ENCODE measurements at regions not wholly inside any gene's neighbourhood (a gene's known extent, or its start where the extent isn't known, plus 50 kb on each side); places are given as distances from the start of the nearest gene placed in this dataset.
A peak's percentile ranks its signal among the peaks of the same experiment; 100 is the strongest.
"Not testable (repeated sequence)": the region's sequence is repeated elsewhere in the genome, so short reads cannot be mapped to it uniquely, and the experiment has no call there.

DNA sequence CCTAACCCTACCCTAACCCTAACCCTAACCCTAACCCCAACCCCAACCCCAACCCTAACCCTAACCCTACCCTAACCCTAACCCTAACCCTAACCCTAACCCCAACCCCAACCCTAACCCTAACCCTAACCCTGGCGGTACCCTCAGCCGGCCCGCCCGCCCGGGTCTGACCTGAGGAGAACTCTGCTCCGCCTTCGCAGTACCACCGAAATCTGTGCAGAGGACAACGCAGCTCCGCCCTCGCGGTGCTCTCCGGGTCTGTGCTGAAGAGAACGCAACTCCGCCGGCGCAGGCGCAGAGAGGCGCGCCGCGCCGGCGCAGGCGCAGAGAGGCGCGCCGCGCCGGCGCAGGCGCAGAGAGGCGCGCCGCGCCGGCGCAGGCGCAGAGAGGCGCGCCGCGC is 56.1 kb upstream of the IQSEC3 start:
- H3K27me3 Mint-ChIP-seq, H3K36me3 Mint-ChIP-seq, H3K27ac Mint-ChIP-seq, H3K4me3 Mint-ChIP-seq, H3K4me1 Mint-ChIP-seq, H3K9me3 Mint-ChIP-seq: not testable (repeated sequence)

DNA sequence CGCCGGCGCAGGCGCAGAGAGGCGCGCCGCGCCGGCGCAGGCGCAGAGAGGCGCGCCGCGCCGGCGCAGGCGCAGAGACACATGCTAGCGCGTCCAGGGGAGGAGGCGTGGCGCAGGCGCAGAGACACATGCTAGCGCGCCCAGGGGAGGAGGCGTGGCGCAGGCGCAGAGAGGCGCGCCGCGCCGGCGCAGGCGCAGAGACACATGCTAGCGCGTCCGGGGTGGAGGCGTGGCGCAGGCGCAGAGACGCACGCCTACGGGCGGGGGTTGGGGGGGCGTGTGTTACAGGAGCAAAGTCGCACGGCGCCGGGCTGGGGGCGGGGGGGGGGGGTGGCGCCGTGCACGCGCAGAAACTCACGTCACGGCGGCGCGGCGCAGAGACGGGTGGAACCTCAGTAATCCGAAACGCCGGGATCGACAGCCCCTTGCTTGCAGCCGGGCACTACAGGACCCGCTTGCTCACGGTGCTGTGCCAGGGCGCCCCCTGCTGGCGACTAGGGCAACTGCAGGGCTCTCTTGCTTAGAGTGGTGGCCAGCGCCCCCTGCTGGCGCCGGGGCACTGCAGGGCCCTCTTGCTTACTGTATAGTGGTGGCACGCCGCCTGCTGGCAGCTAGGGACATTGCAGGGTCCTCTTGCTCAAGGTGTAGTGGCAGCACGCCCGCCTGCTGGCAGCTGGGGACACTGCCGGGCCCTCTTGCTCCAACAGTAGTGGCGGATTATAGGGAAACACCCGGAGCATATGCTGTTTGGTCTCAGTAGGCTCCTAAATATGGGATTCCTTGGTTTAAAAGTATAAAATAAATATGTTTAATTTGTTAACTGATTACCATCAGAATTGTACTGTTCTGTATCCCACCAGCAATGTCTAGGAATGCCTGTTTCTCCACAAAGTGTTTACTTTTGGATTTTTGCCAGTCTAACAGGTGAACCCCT is 55.4 kb upstream of the IQSEC3 start:
- not testable (repeated sequence) for H3K4me3 Mint-ChIP-seq, H3K36me3 Mint-ChIP-seq

DNA sequence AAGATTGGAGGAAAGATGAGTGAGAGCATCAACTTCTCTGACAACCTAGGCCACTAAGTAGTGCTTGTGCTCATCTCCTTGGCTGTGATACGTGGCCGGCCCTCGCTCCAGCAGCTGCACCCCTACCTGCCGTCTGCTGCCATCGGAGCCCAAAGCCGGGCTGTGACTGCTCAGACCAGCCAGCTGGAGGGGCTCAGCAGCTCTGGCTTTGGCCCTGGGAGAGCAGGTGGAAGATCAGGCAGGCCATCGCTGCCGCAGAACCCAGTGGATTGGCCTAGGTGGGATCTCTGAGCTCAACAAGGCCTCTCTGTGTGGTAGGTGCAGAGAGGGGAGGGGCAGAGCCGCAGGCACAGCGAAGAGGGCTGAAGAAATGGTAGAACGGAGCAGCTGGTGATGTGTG is 54.3 kb upstream of the IQSEC3 start:
- H3K4me1 Mint-ChIP-seq, H3K27me3 Mint-ChIP-seq: not testable (repeated sequence)

More for the DNA sequence above, 55.4 kb upstream of the IQSEC3 start:
- H3K27ac Mint-ChIP-seq, H3K9me3 Mint-ChIP-seq, H3K27me3 Mint-ChIP-seq, H3K4me1 Mint-ChIP-seq: not testable (repeated sequence)

GRCh38 chr12:12725-13640 is 53.6 kb upstream of the IQSEC3 start:
- not testable (repeated sequence) for H3K27ac Mint-ChIP-seq, H3K4me1 Mint-ChIP-seq, H3K36me3 Mint-ChIP-seq, H3K9me3 Mint-ChIP-seq, H3K4me3 Mint-ChIP-seq, H3K27me3 Mint-ChIP-seq

More for the DNA sequence above, 54.3 kb upstream of the IQSEC3 start:
- H3K27ac Mint-ChIP-seq: peak overlapping the region; percentile 12
- H3K36me3 Mint-ChIP-seq, H3K9me3 Mint-ChIP-seq, H3K4me3 Mint-ChIP-seq: not testable (repeated sequence)

GRCh38 chr12:13841-14240 is 52.7 kb upstream of the IQSEC3 start:
- H3K36me3 Mint-ChIP-seq, H3K27me3 Mint-ChIP-seq, H3K4me3 Mint-ChIP-seq, H3K4me1 Mint-ChIP-seq, H3K9me3 Mint-ChIP-seq, H3K27ac Mint-ChIP-seq: not testable (repeated sequence)

GRCh38 chr12:14696-15095 is 51.9 kb upstream of the IQSEC3 start:
- H3K27ac Mint-ChIP-seq, H3K4me3 Mint-ChIP-seq, H3K4me1 Mint-ChIP-seq, H3K9me3 Mint-ChIP-seq, H3K36me3 Mint-ChIP-seq, H3K27me3 Mint-ChIP-seq: not testable (repeated sequence)

GRCh38 chr12:15381-15780 is 51.2 kb upstream of the IQSEC3 start:
- H3K9me3 Mint-ChIP-seq, H3K27me3 Mint-ChIP-seq, H3K4me1 Mint-ChIP-seq, H3K27ac Mint-ChIP-seq, H3K4me3 Mint-ChIP-seq, H3K36me3 Mint-ChIP-seq: not testable (repeated sequence)

- H3K36me3 Mint-ChIP-seq, H3K27ac Mint-ChIP-seq: not testable (repeated sequence)
Observed at GRCh38 chr12:16019-16418, 50.5 kb upstream of the IQSEC3 start.

GRCh38 chr12:16541-16940 is 50.0 kb upstream of the IQSEC3 start:
- not testable (repeated sequence) for H3K27me3 Mint-ChIP-seq, H3K4me1 Mint-ChIP-seq, H3K36me3 Mint-ChIP-seq, H3K4me3 Mint-ChIP-seq, H3K27ac Mint-ChIP-seq, H3K9me3 Mint-ChIP-seq

More at GRCh38 chr12:16019-16418, 50.5 kb upstream of the IQSEC3 start:
- H3K9me3 Mint-ChIP-seq, H3K4me1 Mint-ChIP-seq, H3K27me3 Mint-ChIP-seq, H3K4me3 Mint-ChIP-seq: not testable (repeated sequence)

All from activated naive CD4-positive, alpha-beta T cell treated with anti-CD3 and anti-CD28 coated beads, Interleukin-2, amount 50 U/mL, for 24 hours (primary cell).